OCI-LY1 (cell line): ENCODE measurements at regions not wholly inside any gene's neighbourhood (a gene's known extent, or its start where the extent isn't known, plus 50 kb on each side); places are given as distances from the start of the nearest gene placed in this dataset.

ENCODE experiments used
- H2AFZ ChIP-seq: fragments of 200-600 bp; sonication (generic), shearing (Covaris generic); 2 replicates; pipeline ENCODE4 v1.6.0; 2014; ENCODE audit warnings: antibody characterized with exemption, mild to moderate bottlenecking, low read length
- H3F3A ChIP-seq: fragments of 200-600 bp; sonication (generic), shearing (Covaris generic); 2 replicates; pipeline ENCODE4 v1.6.0; 2014; ENCODE audit warnings: mild to moderate bottlenecking, antibody characterized with exemption, low read length, moderate library complexity; ENCODE audit not compliant: insufficient read depth
- H3K27ac ChIP-seq: fragments of 200-600 bp; sonication (generic); 2 replicates; pipeline ENCODE4 v1.5.1; 2014; ENCODE audit warnings: low read length, mixed run types, mild to moderate bottlenecking, low read depth; ENCODE audit not compliant: poor library complexity, severe bottlenecking
- H3K27me3 ChIP-seq: fragments of 200-600 bp; sonication (generic); 2 replicates; pipeline ENCODE4 v1.6.0; 2014; ENCODE audit warnings: antibody characterized with exemption, mild to moderate bottlenecking, low read length, moderate library complexity; ENCODE audit not compliant: insufficient read depth
- H3K36me3 ChIP-seq: fragments of 200-600 bp; sonication (generic); 2 replicates; pipeline ENCODE4 v1.6.1; 2014; ENCODE audit warnings: mild to moderate bottlenecking, antibody characterized with exemption, low read length, moderate library complexity, mixed read lengths; ENCODE audit not compliant: insufficient read depth
- H3K4me1 ChIP-seq: fragments of 200-600 bp; sonication (generic); 2 replicates; pipeline ENCODE4 v1.5.1; 2014; ENCODE audit warnings: mild to moderate bottlenecking, low read length, moderate library complexity; ENCODE audit not compliant: insufficient read depth, severe bottlenecking
- H3K4me2 ChIP-seq: fragments of 200-600 bp; sonication (generic), shearing (Covaris generic); 2 replicates; pipeline ENCODE4 v1.6.1; 2014; ENCODE audit warnings: low read length
- H3K4me3 ChIP-seq: fragments of 200-600 bp; sonication (generic); 2 replicates; pipeline ENCODE4 v1.5.1; 2014; ENCODE audit warnings: low read length, low read depth, mild to moderate bottlenecking, mixed read lengths; ENCODE audit not compliant: poor library complexity, severe bottlenecking
- H3K79me2 ChIP-seq: fragments of 200-600 bp; shearing (Covaris generic); 2 replicates; pipeline ENCODE4 v1.6.1; 2016; ENCODE audit warnings: mixed run types, low read length, mixed read lengths; ENCODE audit not compliant: insufficient read depth
- H3K9ac ChIP-seq: fragments of 200-600 bp; sonication (generic), shearing (Covaris generic); 2 replicates; pipeline ENCODE4 v1.6.1; 2014; ENCODE audit warnings: mild to moderate bottlenecking, low read length, mixed read lengths
- H3K9me2 ChIP-seq: fragments of 200-600 bp; sonication (generic), shearing (Covaris generic); 2 replicates; pipeline ENCODE4 v1.6.1; 2014; ENCODE audit warnings: low read depth, mild to moderate bottlenecking, low read length, mixed read lengths
- H3K9me3 ChIP-seq: fragments of 200-600 bp; shearing (Covaris generic); 2 replicates; pipeline ENCODE4 v1.6.1; 2014; ENCODE audit warnings: low read length, mixed read lengths
- H4K20me1 ChIP-seq: fragments of 200-600 bp; sonication (generic), shearing (Covaris generic); 2 replicates; pipeline ENCODE4 v1.6.0; 2016; ENCODE audit warnings: mild to moderate bottlenecking, low read length; ENCODE audit not compliant: insufficient read depth
- CTCF ChIP-seq: fragments of 200-600 bp; sonication (generic), shearing (Covaris generic); IDR thresholded peaks from 2 replicates; pipeline ENCODE4 v1.5.1; 2017; ENCODE audit warnings: mild to moderate bottlenecking, antibody characterized with exemption, low read length, moderate library complexity, mixed read lengths
- EZH2 ChIP-seq: fragments of 200-600 bp; sonication (generic), shearing (Covaris generic); IDR thresholded peaks from 2 replicates; pipeline ENCODE4 v1.8.0; 2017; ENCODE audit warnings: borderline replicate concordance, mixed run types, mild to moderate bottlenecking, antibody characterized with exemption, low read length, moderate library complexity, mixed read lengths

GRCh38 chr11:112367461-112367860, 106.8 kb upstream of the PLET1 start:
- Histone ChIP-seq H3F3A (no peaks in the 10 kb centered on the region), H3K4me1 (no peaks in the 10 kb centered on the region), H2AFZ (no peak overlapping the region), H3K9me3 (no peaks in the 10 kb centered on the region), H3K27me3 (0 out of 2 replicates have a peak, but pooled peaks cover 5% of the 10 kb centered on the region), H3K9ac (no peak overlapping the region), H3K36me3 (no peaks in the 10 kb centered on the region), H3K79me2 (no peaks in the 10 kb centered on the region), H3K4me3 (no peak overlapping the region), H3K9me2 (no peaks in the 10 kb centered on the region), H4K20me1 (no peaks in the 10 kb centered on the region), H3K4me2 (no peak overlapping the region), H3K27ac (no peak overlapping the region)
- TF ChIP-seq EZH2 (no peak), CTCF (no peak)

GRCh38 chr11:112367895-112368294, 107.2 kb upstream of the PLET1 start:
- 0 out of 2 replicates have a peak, but pooled peaks cover 5% of the 10 kb centered on the region for H3K27me3 ChIP-seq
- H3K4me2 ChIP-seq: no peak overlapping the region
- H3K27ac ChIP-seq: no peak overlapping the region
- no peak overlapping the region for H2AFZ ChIP-seq
- no peak overlapping the region for H3K9ac ChIP-seq
- no peaks in the 10 kb centered on the region for H3F3A ChIP-seq
- H4K20me1 ChIP-seq: no peaks in the 10 kb centered on the region
- no peaks in the 10 kb centered on the region for H3K9me2 ChIP-seq
- no peaks in the 10 kb centered on the region for H3K4me1 ChIP-seq
- no peaks in the 10 kb centered on the region for H3K79me2 ChIP-seq
- TF ChIP-seq CTCF: no peak
- no peak for TF ChIP-seq EZH2
- no peaks in the 10 kb centered on the region for H3K9me3 ChIP-seq
- H3K36me3 ChIP-seq: no peaks in the 10 kb centered on the region
- no peak overlapping the region for H3K4me3 ChIP-seq

GRCh38 chr11:112368381-112368780, 107.7 kb upstream of the PLET1 start:
- H3K4me1 ChIP-seq: no peaks in the 10 kb centered on the region
- no peak overlapping the region for H2AFZ ChIP-seq
- TF ChIP-seq CTCF (no peak), EZH2 (no peak)
- H3K79me2 ChIP-seq: no peaks in the 10 kb centered on the region
- H3K27ac ChIP-seq: no peak overlapping the region
- no peak overlapping the region for H3K4me3 ChIP-seq
- no peaks in the 10 kb centered on the region for H4K20me1 ChIP-seq
- no peaks in the 10 kb centered on the region for H3K36me3 ChIP-seq
- no peaks in the 10 kb centered on the region for H3K9me2 ChIP-seq
- H3K9ac ChIP-seq: no peak overlapping the region
- H3K27me3 ChIP-seq: 0 out of 2 replicates have a peak, but pooled peaks cover 5% of the 10 kb centered on the region
- no peaks in the 10 kb centered on the region for H3K9me3 ChIP-seq
- no peaks in the 10 kb centered on the region for H3F3A ChIP-seq
- H3K4me2 ChIP-seq: no peak overlapping the region
